ENCODE measurements at regions not wholly inside any gene's neighbourhood (a gene's known extent, or its start where the extent isn't known, plus 50 kb on each side); places are given as distances from the start of the nearest gene placed in this dataset.

- TF ChIP-seq CTCF (IDR thresholded peaks at IDR 0.05) (no peak), POLR2A (IDR thresholded peaks at IDR 0.05) (no peak)
Measured at GRCh38 chr1:200296091-200296661, 113.7 kb downstream of the ZNF281 start.

Data from Peyer's patch (tissue), 4 donors.